ENCODE measurements at regions not wholly inside any gene's neighbourhood (a gene's known extent, or its start where the extent isn't known, plus 50 kb on each side); places are given as distances from the start of the nearest gene placed in this dataset.

DNA sequence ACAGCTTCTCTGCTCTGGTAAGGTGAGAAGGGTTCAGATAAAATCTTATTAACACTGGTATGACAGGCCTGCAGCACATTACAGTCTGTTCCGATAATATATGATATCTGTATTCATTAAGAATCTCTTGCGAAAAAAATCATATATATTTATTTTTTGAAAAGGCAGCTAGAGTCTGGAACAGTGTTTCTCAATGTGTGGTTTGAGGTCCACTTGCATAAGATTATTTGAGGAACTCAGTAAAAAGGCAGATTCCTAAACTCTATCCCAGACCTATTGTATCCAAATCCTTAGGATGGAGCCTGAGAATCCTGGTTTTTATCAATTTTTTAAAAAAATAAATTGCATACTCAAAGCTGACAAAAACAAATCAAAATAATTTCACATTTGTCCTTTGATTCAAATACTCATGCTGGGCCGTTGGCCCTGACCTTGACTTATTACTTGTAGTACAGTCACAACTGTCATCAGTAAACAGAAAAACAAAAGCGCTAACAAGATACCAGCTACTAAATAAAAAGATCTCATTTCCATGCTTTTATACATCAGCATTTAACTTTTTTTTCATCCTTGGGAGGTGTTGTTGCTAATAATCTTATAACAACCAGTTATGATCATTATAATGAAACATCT, 60.6 kb downstream of the RGS2 start:
- no peaks in the 10 kb centered on the region for H3K9me3 ChIP-seq (ENCODE audit: insufficient read depth, low read length)
- no peak overlapping the region for H3K9ac ChIP-seq (ENCODE audit: low read length)
- H2AFZ ChIP-seq (ENCODE audit: low read depth, low read length, severe bottlenecking): no peak overlapping the region
- no peaks in the 10 kb centered on the region for H3K9me2 ChIP-seq (replicated peaks; ENCODE audit: insufficient read depth, low read length)
- H3K27ac ChIP-seq (ENCODE audit: low read depth, low read length): no peak overlapping the region
- no peaks in the 10 kb centered on the region for H3F3A ChIP-seq (ENCODE audit: insufficient read depth)
- TF ChIP-seq, protein P1, sequence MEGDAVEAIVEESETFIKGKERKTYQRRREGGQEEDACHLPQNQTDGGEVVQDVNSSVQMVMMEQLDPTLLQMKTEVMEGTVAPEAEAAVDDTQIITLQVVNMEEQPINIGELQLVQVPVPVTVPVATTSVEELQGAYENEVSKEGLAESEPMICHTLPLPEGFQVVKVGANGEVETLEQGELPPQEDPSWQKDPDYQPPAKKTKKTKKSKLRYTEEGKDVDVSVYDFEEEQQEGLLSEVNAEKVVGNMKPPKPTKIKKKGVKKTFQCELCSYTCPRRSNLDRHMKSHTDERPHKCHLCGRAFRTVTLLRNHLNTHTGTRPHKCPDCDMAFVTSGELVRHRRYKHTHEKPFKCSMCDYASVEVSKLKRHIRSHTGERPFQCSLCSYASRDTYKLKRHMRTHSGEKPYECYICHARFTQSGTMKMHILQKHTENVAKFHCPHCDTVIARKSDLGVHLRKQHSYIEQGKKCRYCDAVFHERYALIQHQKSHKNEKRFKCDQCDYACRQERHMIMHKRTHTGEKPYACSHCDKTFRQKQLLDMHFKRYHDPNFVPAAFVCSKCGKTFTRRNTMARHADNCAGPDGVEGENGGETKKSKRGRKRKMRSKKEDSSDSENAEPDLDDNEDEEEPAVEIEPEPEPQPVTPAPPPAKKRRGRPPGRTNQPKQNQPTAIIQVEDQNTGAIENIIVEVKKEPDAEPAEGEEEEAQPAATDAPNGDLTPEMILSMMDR (IDR thresholded peaks at IDR 0.05; ENCODE audit: insufficient read depth, low read length, poor library complexity, severe bottlenecking): no peak
- TF ChIP-seq EZH2phosphoT487 (conservative IDR thresholded peaks at IDR 0.05; ENCODE audit: low read length): no peak
- H3K36me3 ChIP-seq (ENCODE audit: low read length): no peaks in the 10 kb centered on the region
- H4K20me1 ChIP-seq (ENCODE audit: low read depth, low read length): no peaks in the 10 kb centered on the region
- H3K4me2 ChIP-seq (ENCODE audit: low read depth, low read length, poor library complexity, severe bottlenecking): no peak overlapping the region
- H3K79me2 ChIP-seq (ENCODE audit: insufficient read depth, low read length): no peaks in the 10 kb centered on the region
- no peak overlapping the region for H3K4me3 ChIP-seq (ENCODE audit: insufficient read depth, low read length, poor library complexity, severe bottlenecking)
- H3K27me3 ChIP-seq (ENCODE audit: low read length): no peaks in the 10 kb centered on the region

- TF ChIP-seq, protein P1 (IDR thresholded peaks at IDR 0.05; ENCODE audit: insufficient read depth, low read length, poor library complexity, severe bottlenecking): no peak
- no peak for TF ChIP-seq EZH2phosphoT487 (conservative IDR thresholded peaks at IDR 0.05; ENCODE audit: low read length)
- Histone ChIP-seq H3K4me2 (ENCODE audit: low read depth, low read length, poor library complexity, severe bottlenecking) (no peak overlapping the region), H2AFZ (ENCODE audit: low read depth, low read length, severe bottlenecking) (no peak overlapping the region), H3K4me3 (ENCODE audit: insufficient read depth, low read length, poor library complexity, severe bottlenecking) (no peak overlapping the region), H3K36me3 (ENCODE audit: low read length) (no peaks in the 10 kb centered on the region), H4K20me1 (ENCODE audit: low read depth, low read length) (no peaks in the 10 kb centered on the region), H3K9me3 (ENCODE audit: insufficient read depth, low read length) (no peaks in the 10 kb centered on the region), H3K9ac (ENCODE audit: low read length) (no peak overlapping the region), H3F3A (ENCODE audit: insufficient read depth) (no peaks in the 10 kb centered on the region), H3K27me3 (ENCODE audit: low read length) (no peaks in the 10 kb centered on the region), H3K9me2 (replicated peaks; ENCODE audit: insufficient read depth, low read length) (no peaks in the 10 kb centered on the region), H3K79me2 (ENCODE audit: insufficient read depth, low read length) (no peaks in the 10 kb centered on the region), H3K27ac (ENCODE audit: low read depth, low read length) (no peak overlapping the region)
Observed at GRCh38 chr1:192872010-192872409, 63.2 kb downstream of the RGS2 start.

- no peaks in the 10 kb centered on the region for H3K36me3 ChIP-seq (ENCODE audit: low read length)
- no peaks in the 10 kb centered on the region for H3K9me3 ChIP-seq (ENCODE audit: insufficient read depth, low read length)
- no peak for TF ChIP-seq EZH2phosphoT487 (conservative IDR thresholded peaks at IDR 0.05; ENCODE audit: low read length)
- TF ChIP-seq, protein P1 (IDR thresholded peaks at IDR 0.05; ENCODE audit: insufficient read depth, low read length, poor library complexity, severe bottlenecking): no peak
- no peaks in the 10 kb centered on the region for H3K79me2 ChIP-seq (ENCODE audit: insufficient read depth, low read length)
- H3K9me2 ChIP-seq (replicated peaks; ENCODE audit: insufficient read depth, low read length): no peaks in the 10 kb centered on the region
- no peaks in the 10 kb centered on the region for H4K20me1 ChIP-seq (ENCODE audit: low read depth, low read length)
- H3F3A ChIP-seq (ENCODE audit: insufficient read depth): no peaks in the 10 kb centered on the region
- H3K9ac ChIP-seq (ENCODE audit: low read length): no peak overlapping the region
- no peak overlapping the region for H3K4me2 ChIP-seq (ENCODE audit: low read depth, low read length, poor library complexity, severe bottlenecking)
- H3K4me3 ChIP-seq (ENCODE audit: insufficient read depth, low read length, poor library complexity, severe bottlenecking): no peak overlapping the region
- no peak overlapping the region for H2AFZ ChIP-seq (ENCODE audit: low read depth, low read length, severe bottlenecking)
- H3K27me3 ChIP-seq (ENCODE audit: low read length): no peaks in the 10 kb centered on the region
- H3K27ac ChIP-seq (ENCODE audit: low read depth, low read length): no peak overlapping the region
Observed at GRCh38 chr1:192873836-192874235, 65.0 kb downstream of the RGS2 start.
